HepG2 (cell line): ENCODE measurements at regions not wholly inside any gene's neighbourhood (a gene's known extent, or its start where the extent isn't known, plus 50 kb on each side); places are given as distances from the start of the nearest gene placed in this dataset.

Experiments
- ATAC-seq: fragments of 200-7000 bp; cut with Tn5 transposase; 3 replicates; pipeline ENCODE4 v1.9.1; 2020; ENCODE audit warnings: mild to moderate bottlenecking, moderate library complexity
- BruUV-seq: library from RNA; stranded (reverse); fragments of 400-500 nt; replicated peaks from 2 replicates; lab custom pipeline; 2021; lab: Mats Ljungman, UMichigan
- CTCF ChIA-PET: fragments of 300-600 bp; formaldehyde crosslinking; extraction: SDS; loops from one replicate; lab custom pipeline; 2021; ENCODE audit warnings: low total read pairs, inconsistent platforms, low intra/inter-chr PET ratio; lab: Yijun Ruan, JAX
- POLR2A ChIA-PET: fragments of 350-600 bp; sonication (Branson Sonifier 250); formaldehyde crosslinking; loops from one replicate; lab custom pipeline; 2020; ENCODE audit warnings: antibody characterized with exemption, inconsistent platforms; lab: Yijun Ruan, JAX
- DNase-seq: peaks from one replicate; pipeline ENCODE4 v3.0.0-alpha.2; 2015; ENCODE audit warnings: low spot score
- FAIRE-seq: peaks from 3 replicates; lab custom pipeline; 2011; peaks lifted over from hg19 to GRCh38; lab: Jason Lieb, UNC
- H2AFZ ChIP-seq: one replicate; pipeline ENCODE4 v1.6.1; 2011; ENCODE audit warnings: low read length, inconsistent platforms
- H3K27ac ChIP-seq: fragments of 300-600 bp; 3 replicates; pipeline ENCODE4 v1.8.0; 2011; ENCODE audit warnings: mixed run types, mild to moderate bottlenecking, mixed read lengths, low read length, inconsistent platforms; ENCODE audit not compliant: insufficient read depth; ENCODE audit errors: extremely low read length
- H3K27me3 ChIP-seq, 2 experiments: fragments of 200-600 bp in 1 of 2; 2 replicates in 1 of 2; 3 replicates in 1 of 2; pipeline versions ENCODE4 v1.6.0 to v1.8.0; 2011; ENCODE audit warnings: low read length in 2 of 2, mild to moderate bottlenecking in 2 of 2, moderate library complexity in 2 of 2, inconsistent platforms in 1 of 2; ENCODE audit not compliant: insufficient read depth in 2 of 2, control insufficient read depth in 1 of 2
- H3K36me3 ChIP-seq, 2 experiments: fragments of 200-600 bp in 1 of 2; replicated peaks in 1 of 2; 2 replicates in 1 of 2; 3 replicates in 1 of 2; pipeline versions ENCODE4 v1.5.1 to v1.8.0; 2011; ENCODE audit warnings: low read length in 2 of 2, inconsistent platforms in 1 of 2; ENCODE audit not compliant: insufficient read depth in 2 of 2, control insufficient read depth in 1 of 2
- H3K4me1 ChIP-seq: 2 replicates; pipeline ENCODE4 v1.5.1; 2012; ENCODE audit warnings: low read length, inconsistent platforms; ENCODE audit not compliant: insufficient read depth
- H3K4me2 ChIP-seq: 2 replicates; pipeline ENCODE4 v1.6.0; 2011; ENCODE audit warnings: low read depth, low read length, inconsistent platforms
- H3K4me3 ChIP-seq, 3 experiments: fragments of 200-600 bp in 1 of 3; sonication (generic), shearing (Covaris generic) in 1 of 3; replicated peaks in 1 of 3; 2 replicates each; pipeline ENCODE4 v1.5.1; 2011 to 2016; ENCODE audit warnings: low read length in 3 of 3, inconsistent platforms in 2 of 3, low read depth in 2 of 3, mild to moderate bottlenecking in 2 of 3, control low read depth in 1 of 3, mixed read lengths in 1 of 3; ENCODE audit not compliant: insufficient read depth in 1 of 3
- H3K79me2 ChIP-seq: one replicate; pipeline ENCODE4 v1.6.1; 2011; ENCODE audit warnings: low read length, inconsistent platforms; ENCODE audit not compliant: insufficient read depth
- H3K9ac ChIP-seq: 2 replicates; pipeline ENCODE4 v1.6.0; 2011; ENCODE audit warnings: mild to moderate bottlenecking, low read depth, low read length, inconsistent platforms; ENCODE audit not compliant: insufficient read depth
- H3K9me3 ChIP-seq: 2 replicates; pipeline ENCODE4 v1.5.1; 2012; ENCODE audit warnings: mild to moderate bottlenecking, low read length
- H4K20me1 ChIP-seq: 2 replicates; pipeline ENCODE4 v1.6.0; 2011; ENCODE audit warnings: inconsistent platforms, mild to moderate bottlenecking, low read length, moderate library complexity; ENCODE audit not compliant: insufficient read depth
- ASH2L ChIP-seq: fragments of 300-600, 200-600 bp; sonication (generic); IDR thresholded peaks from 2 replicates; pipeline ENCODE4 v1.7.0; 2017; ENCODE audit warnings: low read depth, mild to moderate bottlenecking, moderate library complexity, mixed read lengths, low read length; ENCODE audit not compliant: insufficient read length
- DRAP1 ChIP-seq: IDR thresholded peaks from 2 replicates; pipeline ENCODE4 v1.6.1; 2016; ENCODE audit warnings: missing genetic modification reagents, missing compliant biosample characterization
- EHMT2 ChIP-seq: fragments of 200-600 bp; sonication (generic); IDR thresholded peaks from 2 replicates; pipeline ENCODE4 v1.7.0; 2017; ENCODE audit warnings: antibody characterized with exemption, low read depth, low read length, borderline replicate concordance
- HDAC1 ChIP-seq: sonication (generic); formaldehyde crosslinking; IDR thresholded peaks from 2 replicates; pipeline ENCODE4 v1.5.1; 2020; ENCODE audit warnings: mild to moderate bottlenecking, missing genetic modification reagents
- HNF1B ChIP-seq: sonication (generic); formaldehyde crosslinking; IDR thresholded peaks from 2 replicates; pipeline ENCODE4 v1.5.1; 2020; ENCODE audit warnings: mild to moderate bottlenecking, moderate library complexity, missing genetic modification reagents
- KLF6 ChIP-seq: IDR thresholded peaks from 2 replicates; pipeline ENCODE4 v1.8.0; 2016; ENCODE audit warnings: missing biosample characterization, missing genetic modification reagents
- KLF9 ChIP-seq: IDR thresholded peaks from 2 replicates; pipeline ENCODE4 v1.6.1; 2016; ENCODE audit warnings: low read depth
- NONO ChIP-seq, 2 experiments: fragments of 450-650 bp in 1 of 2; sonication (generic) in 1 of 2; formaldehyde crosslinking in 1 of 2; IDR thresholded peaks in 1 of 2; conservative IDR thresholded peaks in 1 of 2; 2 replicates each; pipeline versions ENCODE4 v1.6.1 to v1.8.0; 2017 to 2022; ENCODE audit warnings: mild to moderate bottlenecking in 1 of 2, missing genetic modification reagents in 1 of 2, moderate library complexity in 1 of 2
- PBX2 ChIP-seq: IDR thresholded peaks from 2 replicates; pipeline ENCODE4 v1.6.1; 2016; ENCODE audit warnings: control low read depth
- TIGD3 ChIP-seq: sonication (generic); formaldehyde crosslinking; IDR thresholded peaks from 2 replicates; pipeline ENCODE4 v1.5.1; 2020; ENCODE audit warnings: mild to moderate bottlenecking, missing genetic modification reagents, borderline replicate concordance
- ZNF230 ChIP-seq: sonication (generic); formaldehyde crosslinking; IDR thresholded peaks from 2 replicates; pipeline ENCODE4 v1.4.0; 2020; ENCODE audit warnings: mild to moderate bottlenecking, missing genetic modification reagents
- ZNF432 ChIP-seq: sonication (generic); formaldehyde crosslinking; IDR thresholded peaks from 2 replicates; pipeline ENCODE4 v1.5.0; 2020; ENCODE audit warnings: missing genetic modification reagents, mild to moderate bottlenecking, borderline replicate concordance
- ZNF558 ChIP-seq: sonication (generic); formaldehyde crosslinking; IDR thresholded peaks from 2 replicates; pipeline ENCODE4 v1.9.0; 2022; ENCODE audit warnings: mild to moderate bottlenecking, missing genetic modification reagents, borderline replicate concordance
- ZNF569 ChIP-seq: sonication (generic); formaldehyde crosslinking; IDR thresholded peaks from 2 replicates; pipeline ENCODE4 v1.5.0; 2020; ENCODE audit warnings: mild to moderate bottlenecking, missing genetic modification reagents, moderate library complexity, borderline replicate concordance
- ZNF607 ChIP-seq: sonication (generic); formaldehyde crosslinking; IDR thresholded peaks from 2 replicates; pipeline ENCODE4 v1.5.1; 2020; ENCODE audit warnings: missing genetic modification reagents, mild to moderate bottlenecking, borderline replicate concordance
- WGBS: methylation state at CpG from one replicate; pipeline ENCODE4 v1.1.6; 2017; ENCODE audit warnings: low lambda C conversion rate; 5-methylcytosine and 5-hydroxymethylcytosine counted together
- in situ Hi-C: cut with HindIII; loops from 2 replicates; pipeline ENCODE4 v1.10.0; 2017; ENCODE audit warnings: low pct_unique_long_range_greater_than_20kb; ENCODE audit not compliant: extremely low pct_ligation_motif_present
- intact Hi-C: fragments of 100-400 bp; cut with micrococcal nuclease; formaldehyde crosslinking; loops from one replicate; pipeline ENCODE4 v1.10.0; 2022; ENCODE audit not compliant: unreplicated experiment

- intact Hi-C loops: no loop called here
- Histone ChIP-seq H3K36me3 (no peaks in the 10 kb centered on the region), H3K9me3 (peaks cover 96% of the 10 kb centered on the region), H3K4me1 (no peaks in the 10 kb centered on the region), H3K4me2 (no peak overlapping the region), H3K27ac (no peak overlapping the region), H3K27me3 (no peaks in the 10 kb centered on the region), H4K20me1 (no peaks in the 10 kb centered on the region), H2AFZ (no peak overlapping the region), H3K4me3 (no peak overlapping the region), H3K9ac (no peak overlapping the region), H3K79me2 (no peaks in the 10 kb centered on the region)
- ATAC-seq (no peak), DNase-seq (no peak), FAIRE-seq (no peak)
- TF ChIP-seq KLF9: no peak
- no peak for TF ChIP-seq PBX2 (CRISPR knock-in tag)
- TF ChIP-seq ZNF230 (CRISPR knock-in tag): no peak
- TF ChIP-seq ZNF432: no peak
- TF ChIP-seq DRAP1 (CRISPR knock-in tag): no peak
- no peak for TF ChIP-seq HDAC1 (CRISPR knock-in tag)
- TF ChIP-seq EHMT2: no peak
- no peak for TF ChIP-seq HNF1B (CRISPR knock-in tag)
- TF ChIP-seq ZNF558 (CRISPR knock-in tag): no peak
- TF ChIP-seq ZNF569 (CRISPR knock-in tag): no peak
- no peak for TF ChIP-seq NONO (IDR thresholded peaks at IDR 0.05)
- no peak for TF ChIP-seq NONO (CRISPR knock-in tag; conservative IDR thresholded peaks at IDR 0.05)
- no peak for TF ChIP-seq KLF6 (CRISPR knock-in tag)
- no peak for TF ChIP-seq TIGD3 (CRISPR knock-in tag)
- no peak for TF ChIP-seq ASH2L
- TF ChIP-seq ZNF607 (CRISPR knock-in tag): no peak
- BruUV-seq: no TSS peak
- in situ Hi-C loops: no loop called here
- WGBS: 11% methylated on average over 8 of the region's 8 CpGs
- ChIA-PET POLR2A (no interaction called here), CTCF (no interaction called here)
Measured at GRCh38 chr21:25214676-25215075, 392.6 kb downstream of the MRPL39 start.
